HCT116 (cell line): ENCODE measurements at regions not wholly inside any gene's neighbourhood (a gene's known extent, or its start where the extent isn't known, plus 50 kb on each side); places are given as distances from the start of the nearest gene placed in this dataset.

Experiments used
- ATF3 ChIP-seq: IDR thresholded peaks from 2 replicates; pipeline ENCODE4 v1.6.1; 2012
- CBX3 ChIP-seq: IDR thresholded peaks from 2 replicates; pipeline ENCODE4 v1.6.1; 2012; ENCODE audit warnings: low read depth
- CTCF ChIP-seq, 3 experiments: fragments of 200-600 bp in 1 of 3; sonication (generic) in 1 of 3; IDR thresholded peaks in 2 of 3; conservative IDR thresholded peaks in 1 of 3; 2 replicates each; pipeline ENCODE4 v1.5.1; 2012 to 2017; ENCODE audit warnings: low read depth in 2 of 3, low read length in 2 of 3, antibody characterized with exemption in 1 of 3, borderline replicate concordance in 1 of 3, control low read depth in 1 of 3, mild to moderate bottlenecking in 1 of 3, mixed read lengths in 1 of 3, mixed run types in 1 of 3, moderate library complexity in 1 of 3; ENCODE audit not compliant: insufficient read depth in 1 of 3
- MAX ChIP-seq: IDR thresholded peaks from 2 replicates; pipeline ENCODE4 v1.6.1; 2012
- POLR2AphosphoS5 ChIP-seq: IDR thresholded peaks from 2 replicates; pipeline ENCODE4 v1.6.1; 2011; ENCODE audit warnings: mild to moderate bottlenecking, low read depth, low read length, moderate library complexity
- RAD21 ChIP-seq: IDR thresholded peaks from 2 replicates; pipeline ENCODE4 v1.6.1; 2012; ENCODE audit warnings: low read depth, mild to moderate bottlenecking
- ZBTB33 ChIP-seq: IDR thresholded peaks from 2 replicates; pipeline ENCODE4 v1.6.1; 2011; ENCODE audit warnings: mild to moderate bottlenecking, low read length, moderate library complexity; ENCODE audit not compliant: insufficient replicate concordance; ENCODE audit errors: extremely low read depth

GRCh38 chr10:111231779-111232178 lies 154.9 kb downstream of the ADRA2A start:
- no peak for TF ChIP-seq CTCF (IDR thresholded peaks at IDR 0.05 in 2 of 3, conservative IDR thresholded peaks at IDR 0.05 in 1 of 3; ENCODE audit: borderline replicate concordance in 1 of 3, insufficient read depth in 1 of 3, low read depth in 2 of 3, low read length in 2 of 3)
- TF ChIP-seq ATF3: no peak
- TF ChIP-seq CBX3: no peak
- TF ChIP-seq RAD21: no peak
- no peak for TF ChIP-seq MAX
- TF ChIP-seq POLR2AphosphoS5: no peak
- no peak for TF ChIP-seq ZBTB33
